Memory B cell (primary cell): ENCODE measurements at regions not wholly inside any gene's neighbourhood (a gene's known extent, or its start where the extent isn't known, plus 50 kb on each side); places are given as distances from the start of the nearest gene placed in this dataset.
A peak's percentile ranks its signal among the peaks of the same experiment; 100 is the strongest.
"Not testable (repeated sequence)": the region's sequence is repeated elsewhere in the genome, so short reads cannot be mapped to it uniquely, and the experiment has no call there.

ENCODE experiments used
- ATAC-seq: fragments of 150-1000 bp; cut with Tn5 transposase; 2 replicates; pipeline ENCODE4 v1.10.0; 2021; ENCODE audit warnings: low read depth, mild to moderate bottlenecking, moderate library complexity
- DNase-seq, 2 donors: peaks; one replicate each; pipeline ENCODE4 v3.0.0; 2022; ENCODE audit warnings: low spot score in 2 of 2
- H3K27ac Mint-ChIP-seq: one replicate; pipeline ENCODE4 v1.8.0; 2022; ENCODE audit warnings: mild to moderate bottlenecking, moderate library complexity, mixed read lengths
- H3K27me3 Mint-ChIP-seq: one replicate; pipeline ENCODE4 v1.8.0; 2022; ENCODE audit warnings: mixed read lengths
- H3K36me3 Mint-ChIP-seq: one replicate; pipeline ENCODE4 v1.8.0; 2022; ENCODE audit warnings: mild to moderate bottlenecking, mixed read lengths
- H3K4me1 Mint-ChIP-seq: one replicate; pipeline ENCODE4 v1.8.0; 2022; ENCODE audit warnings: mixed read lengths
- H3K4me3 Mint-ChIP-seq: one replicate; pipeline ENCODE4 v1.8.0; 2022; ENCODE audit warnings: mild to moderate bottlenecking, moderate library complexity, mixed read lengths
- H3K9me3 Mint-ChIP-seq: one replicate; pipeline ENCODE4 v1.8.0; 2022; ENCODE audit warnings: mixed read lengths

DNA sequence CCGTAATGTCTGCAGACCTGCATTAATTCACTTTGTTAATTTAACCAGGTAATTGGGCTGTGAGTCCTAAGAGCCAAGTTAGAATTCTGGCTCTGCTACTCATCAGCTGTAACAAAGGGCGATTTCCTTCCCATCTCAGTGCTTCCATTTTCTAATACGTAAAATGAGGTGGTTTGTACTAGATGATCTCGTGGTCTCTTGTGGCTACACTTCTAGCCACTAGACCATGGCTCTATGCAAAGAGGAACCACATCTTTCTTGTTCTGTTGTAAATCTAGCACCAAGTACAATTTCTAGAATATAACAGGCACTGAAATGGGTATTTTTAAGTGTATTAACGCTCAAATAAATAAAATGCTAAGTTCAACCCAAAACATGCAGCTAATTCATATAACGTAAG lies 174.4 kb upstream of the THBS1 start:
- no peak overlapping the region for H3K4me3 Mint-ChIP-seq
- H3K27me3 Mint-ChIP-seq = no peaks in the 10 kb centered on the region
- no peaks in the 10 kb centered on the region for H3K36me3 Mint-ChIP-seq
- no peak overlapping the region for H3K27ac Mint-ChIP-seq
- ATAC-seq (no peak), DNase-seq (no peak)
- no peaks in the 10 kb centered on the region for H3K4me1 Mint-ChIP-seq
- peaks cover 5% of the 10 kb centered on the region for H3K9me3 Mint-ChIP-seq

DNA sequence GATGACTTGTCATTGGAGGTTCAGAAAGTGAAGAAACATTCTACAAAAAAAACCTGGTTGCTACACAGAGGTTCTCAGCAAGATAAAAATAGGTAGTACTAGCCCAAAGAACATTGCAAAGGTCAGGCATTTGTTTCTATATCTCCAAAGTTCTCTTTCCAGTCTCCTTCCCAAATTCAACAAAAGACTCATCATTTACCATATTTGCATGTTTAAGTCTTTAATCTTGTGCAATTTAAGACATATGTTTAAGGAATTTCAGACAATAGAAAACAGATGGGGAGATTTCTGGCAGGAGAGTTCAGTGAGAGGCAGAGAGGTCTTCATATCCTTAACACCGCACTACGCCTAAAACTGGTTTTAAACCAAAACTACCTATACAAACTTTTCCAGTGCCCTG lies 173.8 kb upstream of the THBS1 start:
- no peak for DNase-seq
- H3K27me3 Mint-ChIP-seq = no peaks in the 10 kb centered on the region
- no peak overlapping the region for H3K27ac Mint-ChIP-seq
- ATAC-seq = no peak
- no peaks in the 10 kb centered on the region for H3K36me3 Mint-ChIP-seq
- H3K9me3 Mint-ChIP-seq = peaks cover 5% of the 10 kb centered on the region
- H3K4me3 Mint-ChIP-seq = no peak overlapping the region
- H3K4me1 Mint-ChIP-seq = no peaks in the 10 kb centered on the region

DNA sequence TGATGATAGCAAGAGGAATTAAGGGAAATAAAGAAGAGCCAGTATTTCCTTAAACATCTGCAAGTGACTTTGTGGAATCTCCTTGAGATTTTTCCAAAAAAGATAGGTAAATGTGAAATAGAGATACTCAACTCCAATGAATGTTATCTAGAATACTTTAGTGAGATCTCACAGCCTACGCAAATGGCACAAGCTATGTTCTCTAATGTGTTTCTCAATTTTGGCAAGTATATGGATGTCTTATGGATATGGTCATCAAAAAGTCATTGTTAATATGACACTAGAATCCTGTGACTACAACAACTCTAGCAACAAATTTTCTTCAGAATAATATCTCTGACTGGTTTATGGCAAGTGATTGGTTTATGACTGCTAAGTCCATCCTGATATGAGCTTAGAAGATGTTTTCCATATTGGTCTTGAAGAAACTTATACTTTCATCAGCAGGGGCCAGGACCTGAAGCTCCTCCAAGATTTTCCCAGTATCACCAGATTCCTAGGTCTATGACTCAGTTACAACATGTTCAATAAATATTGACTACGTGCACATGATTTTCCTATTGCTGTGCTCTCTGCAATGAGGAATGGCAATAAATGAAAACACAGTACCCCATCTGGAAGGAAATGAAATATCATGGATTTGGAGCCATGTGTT lies 170.9 kb upstream of the THBS1 start:
- Mint-ChIP-seq H3K36me3 (no peaks in the 10 kb centered on the region), H3K27ac (no peak overlapping the region), H3K4me1 (no peaks in the 10 kb centered on the region), H3K4me3 (no peak overlapping the region), H3K9me3 (peaks cover 7% of the 10 kb centered on the region), H3K27me3 (peaks cover 6% of the 10 kb centered on the region)
- no peak for DNase-seq
- no peak for ATAC-seq

DNA sequence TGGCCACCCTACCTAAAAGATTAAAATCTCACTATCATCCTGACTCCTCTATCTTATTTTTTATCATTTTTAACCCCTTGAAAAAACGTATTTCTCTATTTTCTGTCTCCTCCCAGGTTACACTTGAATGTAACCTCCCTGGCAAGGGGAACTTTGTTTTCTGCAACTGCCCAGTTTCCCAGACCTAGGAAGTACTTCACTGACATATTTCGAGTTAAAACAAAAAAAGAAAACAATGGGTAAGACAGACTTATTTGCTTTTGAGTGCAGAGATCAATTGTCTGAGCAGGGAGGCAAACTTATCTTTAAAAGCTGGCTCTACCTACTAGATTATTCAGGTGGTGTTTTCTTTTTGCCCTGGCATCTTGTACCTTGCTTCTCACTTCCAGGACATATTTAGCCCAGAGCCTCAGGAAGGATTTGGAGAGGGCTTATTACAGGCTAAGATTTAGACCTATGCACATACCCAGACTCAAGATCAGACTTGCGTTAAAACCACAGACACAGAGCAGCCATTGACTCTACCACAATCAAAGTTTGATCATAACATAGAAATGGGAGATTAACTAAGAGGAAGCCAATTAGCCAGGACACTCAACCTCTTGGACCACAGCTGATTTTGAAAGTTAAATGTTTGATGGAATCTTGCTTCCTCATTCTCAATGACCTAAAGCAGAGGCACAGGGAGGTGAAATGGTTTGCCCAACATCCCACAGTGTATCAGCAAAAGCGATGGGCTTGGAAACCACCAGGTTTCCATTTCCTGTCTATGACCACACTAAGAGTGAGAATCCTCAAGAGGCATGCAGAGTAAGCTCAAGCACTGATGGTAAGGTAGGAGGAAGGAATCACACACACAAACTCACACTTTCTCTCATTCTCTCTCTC lies 169.5 kb upstream of the THBS1 start:
- Mint-ChIP-seq H3K4me1 (no peaks in the 10 kb centered on the region), H3K27ac (no peak overlapping the region)
- no peak for ATAC-seq

DNA sequence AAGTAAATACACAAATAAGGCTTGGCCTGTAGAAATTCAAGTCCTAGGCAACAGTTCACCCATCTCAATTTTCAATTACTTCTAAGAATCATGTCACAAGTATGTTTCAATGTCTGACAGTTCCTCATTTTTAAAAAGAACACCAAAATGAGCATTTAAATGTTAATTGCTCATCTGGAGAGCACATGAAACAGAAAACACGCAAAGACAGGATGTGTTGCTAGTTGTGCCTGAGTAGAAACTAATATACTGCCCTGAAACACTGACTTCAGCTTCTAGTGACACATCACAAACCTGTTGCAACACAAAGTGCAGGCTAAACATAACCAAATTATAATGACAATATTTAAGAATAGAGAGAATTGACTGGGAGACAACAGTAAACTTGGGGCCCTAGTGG lies 167.3 kb upstream of the THBS1 start:
- DNase-seq (no peak), ATAC-seq (no peak)
- Mint-ChIP-seq H3K27ac (no peak overlapping the region), H3K9me3 (peaks cover 10% of the 10 kb centered on the region), H3K36me3 (no peaks in the 10 kb centered on the region), H3K27me3 (peaks cover 8% of the 10 kb centered on the region), H3K4me1 (no peaks in the 10 kb centered on the region), H3K4me3 (no peak overlapping the region)

More for the DNA sequence above, 169.5 kb upstream of the THBS1 start:
- no peaks in the 10 kb centered on the region for H3K36me3 Mint-ChIP-seq
- DNase-seq = no peak
- H3K4me3 Mint-ChIP-seq = no peak overlapping the region
- H3K27me3 Mint-ChIP-seq = peaks cover 6% of the 10 kb centered on the region
- H3K9me3 Mint-ChIP-seq = peaks cover 7% of the 10 kb centered on the region

DNA sequence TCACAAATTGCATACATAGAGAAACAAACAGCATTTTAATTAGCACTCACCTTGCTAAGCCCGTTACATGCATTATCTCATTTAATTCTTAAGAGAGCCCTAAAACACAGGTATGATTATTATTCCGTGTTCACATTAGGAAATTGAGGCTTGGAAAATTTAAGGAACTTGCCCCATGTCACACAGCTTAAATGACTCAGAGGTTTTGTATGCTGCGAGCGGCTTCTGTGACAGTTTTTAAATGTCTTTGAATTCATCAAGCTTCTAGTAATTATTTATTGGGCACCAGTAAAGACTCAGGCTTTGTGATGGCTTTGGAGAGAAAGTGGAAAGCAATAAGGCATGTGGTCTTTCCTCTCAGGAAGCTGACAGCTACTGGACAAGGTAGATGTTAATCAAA lies 166.7 kb upstream of the THBS1 start:
- H3K4me1 Mint-ChIP-seq = no peaks in the 10 kb centered on the region
- H3K4me3 Mint-ChIP-seq = no peak overlapping the region
- ATAC-seq (no peak), DNase-seq (no peak)
- no peaks in the 10 kb centered on the region for H3K36me3 Mint-ChIP-seq
- H3K9me3 Mint-ChIP-seq = peaks cover 10% of the 10 kb centered on the region
- H3K27me3 Mint-ChIP-seq = peaks cover 8% of the 10 kb centered on the region
- H3K27ac Mint-ChIP-seq = no peak overlapping the region

DNA sequence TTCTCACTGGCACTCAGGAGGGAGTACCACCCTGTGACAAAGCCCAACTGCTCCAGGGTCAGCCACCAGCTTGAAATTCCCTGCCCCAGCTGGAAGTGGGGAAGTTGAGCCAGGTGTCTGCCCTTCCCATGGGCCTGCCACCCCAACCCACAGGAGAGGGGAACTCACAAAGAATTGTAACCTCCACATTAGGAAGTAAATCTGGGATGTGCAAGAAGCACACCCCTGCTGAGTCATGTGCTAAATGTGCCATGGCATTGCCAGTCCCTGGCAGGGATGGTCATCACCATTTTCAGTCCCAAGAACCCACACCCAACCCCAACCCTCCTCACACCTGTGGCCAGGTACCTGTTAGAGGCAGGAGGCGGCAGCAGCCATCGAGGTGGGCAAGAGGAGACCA lies 165.2 kb upstream of the THBS1 start:
- ATAC-seq (no peak), DNase-seq (no peak)
- H3K27ac Mint-ChIP-seq = no peak overlapping the region
- no peaks in the 10 kb centered on the region for H3K4me1 Mint-ChIP-seq
- H3K9me3 Mint-ChIP-seq = peaks cover 8% of the 10 kb centered on the region
- no peak overlapping the region for H3K4me3 Mint-ChIP-seq
- H3K36me3 Mint-ChIP-seq = no peaks in the 10 kb centered on the region
- H3K27me3 Mint-ChIP-seq = peaks cover 8% of the 10 kb centered on the region

DNA sequence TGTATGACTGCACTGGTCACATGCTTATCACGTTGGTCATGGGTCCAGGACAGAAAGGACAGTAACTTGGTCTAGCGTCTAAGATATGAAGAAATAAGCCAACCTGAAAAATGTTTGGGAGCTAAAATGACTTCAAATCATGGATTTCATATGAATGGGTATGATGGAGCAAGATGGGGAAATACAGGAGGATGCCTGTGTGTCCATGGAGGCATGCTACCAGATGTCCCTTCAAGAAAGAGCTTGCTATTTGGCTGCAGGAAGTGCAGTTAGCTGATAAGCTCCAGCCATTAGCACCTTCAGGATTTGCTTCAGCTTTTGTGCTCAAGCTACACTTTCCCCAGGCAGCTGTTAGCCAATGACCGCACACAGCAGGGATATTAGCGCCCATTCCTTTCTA lies 164.6 kb upstream of the THBS1 start:
- Mint-ChIP-seq H3K36me3 (no peaks in the 10 kb centered on the region), H3K9me3 (peaks cover 4% of the 10 kb centered on the region), H3K4me3 (no peak overlapping the region), H3K27me3 (peaks cover 8% of the 10 kb centered on the region), H3K4me1 (no peaks in the 10 kb centered on the region), H3K27ac (no peak overlapping the region)
- ATAC-seq = no peak
- DNase-seq = no peak

DNA sequence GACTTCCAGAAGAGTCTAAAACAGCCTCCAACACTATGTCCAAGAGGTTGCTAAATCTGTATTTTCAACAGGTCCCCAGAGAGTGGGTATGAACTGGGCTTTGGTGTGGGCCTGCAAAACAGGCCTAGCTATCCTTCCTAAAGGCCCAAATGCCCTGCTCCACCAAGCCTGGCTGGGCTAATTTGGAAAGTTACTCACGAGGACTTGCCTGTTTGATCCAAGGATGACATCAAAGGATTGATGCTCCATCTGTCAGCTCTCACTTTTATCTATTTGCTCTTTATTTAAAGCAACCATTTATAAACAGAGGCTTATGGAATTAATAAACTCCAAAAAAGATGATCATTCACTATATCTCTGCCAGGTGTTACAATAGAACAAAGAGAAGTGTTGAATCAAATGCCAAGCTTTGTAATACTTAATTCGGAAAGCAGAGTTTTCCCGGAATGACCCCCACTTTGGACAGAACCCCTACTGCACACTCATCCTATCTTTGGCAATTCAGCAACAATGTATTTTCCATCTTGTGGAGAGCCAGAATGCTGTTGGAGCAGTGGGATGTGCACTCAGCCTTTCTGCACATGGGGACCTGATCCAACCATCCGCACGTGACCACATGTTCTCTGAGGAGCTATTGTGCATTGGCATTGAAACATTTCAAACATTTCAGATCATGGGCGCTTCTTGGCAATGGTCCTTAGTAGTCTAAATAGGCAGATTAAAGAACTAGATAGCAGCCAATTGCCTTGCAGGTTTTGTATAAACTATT lies 163.3 kb upstream of the THBS1 start:
- no peak for DNase-seq
- H3K27me3 Mint-ChIP-seq = peaks cover 7% of the 10 kb centered on the region
- H3K36me3 Mint-ChIP-seq = no peaks in the 10 kb centered on the region

DNA sequence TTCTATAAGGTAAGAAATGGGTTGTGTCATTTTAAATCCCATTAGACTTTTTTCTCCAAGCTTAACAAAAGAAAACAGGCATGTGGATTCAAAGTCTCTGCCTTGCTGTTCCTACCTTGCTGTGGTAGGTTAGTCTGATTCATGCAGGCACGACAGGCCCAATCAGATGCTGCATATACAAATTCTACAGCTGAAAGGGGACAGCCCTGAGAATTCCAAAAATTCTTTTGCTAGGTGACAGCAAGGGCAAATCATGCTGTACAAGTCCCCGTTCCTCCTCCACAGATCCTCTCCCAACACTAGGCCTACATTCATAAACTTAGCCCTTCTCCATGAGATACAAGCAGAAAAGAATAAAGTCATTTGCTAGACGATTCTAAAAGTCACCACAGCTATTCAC lies 161.2 kb upstream of the THBS1 start:
- DNase-seq (no peak), ATAC-seq (no peak)
- peaks cover 4% of the 10 kb centered on the region for H3K27me3 Mint-ChIP-seq
- no peak overlapping the region for H3K4me3 Mint-ChIP-seq
- H3K27ac Mint-ChIP-seq = no peak overlapping the region
- H3K4me1 Mint-ChIP-seq = no peaks in the 10 kb centered on the region
- H3K36me3 Mint-ChIP-seq = no peaks in the 10 kb centered on the region
- peaks cover 3% of the 10 kb centered on the region for H3K9me3 Mint-ChIP-seq

More for the DNA sequence above, 163.3 kb upstream of the THBS1 start:
- Mint-ChIP-seq H3K4me3 (no peak overlapping the region), H3K4me1 (no peaks in the 10 kb centered on the region), H3K27ac (no peak overlapping the region), H3K9me3 (peaks cover 3% of the 10 kb centered on the region)
- ATAC-seq = no peak

DNA sequence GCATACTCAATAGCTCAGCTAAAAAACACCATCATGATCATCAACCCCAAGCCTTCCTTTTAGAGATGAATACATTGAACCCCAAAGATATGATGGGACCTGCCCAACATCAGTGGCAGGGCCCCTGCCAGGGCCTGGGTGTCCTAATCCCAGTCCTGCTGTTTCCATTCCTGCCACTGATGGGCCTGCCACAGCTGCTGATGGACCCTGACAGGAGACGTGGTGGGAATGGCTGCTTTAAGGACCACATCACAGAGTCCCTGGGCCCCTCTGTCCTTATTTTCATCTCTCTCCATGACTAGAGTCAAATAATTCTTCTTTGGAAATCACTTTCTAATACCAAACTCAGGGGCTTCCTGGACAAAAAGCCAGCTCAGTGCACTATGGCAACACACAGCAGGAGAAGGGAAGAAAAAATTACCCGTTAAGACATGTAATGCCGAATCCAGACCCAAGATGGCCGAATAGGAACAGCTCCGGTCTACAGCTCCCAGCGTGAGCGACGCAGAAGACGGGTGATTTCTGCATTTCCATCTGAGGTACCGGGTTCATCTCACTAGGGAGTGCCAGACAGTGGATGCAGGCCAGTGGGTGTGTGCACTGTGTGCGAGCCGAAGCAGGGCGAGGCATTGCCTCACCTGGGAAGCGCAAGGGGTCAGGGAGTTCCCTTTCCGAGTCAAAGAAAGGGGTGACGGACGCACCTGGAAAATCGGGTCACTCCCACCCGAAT lies 160.6 kb upstream of the THBS1 start:
- DNase-seq, H3K27me3 Mint-ChIP-seq, H3K36me3 Mint-ChIP-seq, H3K4me1 Mint-ChIP-seq, ATAC-seq, H3K4me3 Mint-ChIP-seq, H3K9me3 Mint-ChIP-seq, H3K27ac Mint-ChIP-seq: not testable (repeated sequence)

DNA sequence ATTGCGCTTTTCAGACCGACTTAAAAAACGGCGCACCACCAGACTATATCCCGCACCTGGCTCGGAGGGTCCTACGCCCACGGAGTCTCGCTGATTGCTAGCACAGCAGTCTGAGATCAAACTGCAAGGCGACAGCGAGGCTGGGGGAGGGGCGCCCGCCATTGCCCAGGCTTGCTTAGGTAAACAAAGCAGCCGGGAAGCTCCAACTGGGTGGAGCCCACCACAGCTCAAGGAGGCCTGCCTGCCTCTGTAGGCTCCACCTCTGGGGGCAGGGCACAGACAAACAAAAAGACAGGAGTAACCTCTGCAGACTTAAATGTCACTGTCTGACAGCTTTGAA lies 160.1 kb upstream of the THBS1 start:
- ATAC-seq, H3K4me3 Mint-ChIP-seq, H3K4me1 Mint-ChIP-seq, H3K27me3 Mint-ChIP-seq, H3K27ac Mint-ChIP-seq, H3K9me3 Mint-ChIP-seq, DNase-seq, H3K36me3 Mint-ChIP-seq: not testable (repeated sequence)

DNA sequence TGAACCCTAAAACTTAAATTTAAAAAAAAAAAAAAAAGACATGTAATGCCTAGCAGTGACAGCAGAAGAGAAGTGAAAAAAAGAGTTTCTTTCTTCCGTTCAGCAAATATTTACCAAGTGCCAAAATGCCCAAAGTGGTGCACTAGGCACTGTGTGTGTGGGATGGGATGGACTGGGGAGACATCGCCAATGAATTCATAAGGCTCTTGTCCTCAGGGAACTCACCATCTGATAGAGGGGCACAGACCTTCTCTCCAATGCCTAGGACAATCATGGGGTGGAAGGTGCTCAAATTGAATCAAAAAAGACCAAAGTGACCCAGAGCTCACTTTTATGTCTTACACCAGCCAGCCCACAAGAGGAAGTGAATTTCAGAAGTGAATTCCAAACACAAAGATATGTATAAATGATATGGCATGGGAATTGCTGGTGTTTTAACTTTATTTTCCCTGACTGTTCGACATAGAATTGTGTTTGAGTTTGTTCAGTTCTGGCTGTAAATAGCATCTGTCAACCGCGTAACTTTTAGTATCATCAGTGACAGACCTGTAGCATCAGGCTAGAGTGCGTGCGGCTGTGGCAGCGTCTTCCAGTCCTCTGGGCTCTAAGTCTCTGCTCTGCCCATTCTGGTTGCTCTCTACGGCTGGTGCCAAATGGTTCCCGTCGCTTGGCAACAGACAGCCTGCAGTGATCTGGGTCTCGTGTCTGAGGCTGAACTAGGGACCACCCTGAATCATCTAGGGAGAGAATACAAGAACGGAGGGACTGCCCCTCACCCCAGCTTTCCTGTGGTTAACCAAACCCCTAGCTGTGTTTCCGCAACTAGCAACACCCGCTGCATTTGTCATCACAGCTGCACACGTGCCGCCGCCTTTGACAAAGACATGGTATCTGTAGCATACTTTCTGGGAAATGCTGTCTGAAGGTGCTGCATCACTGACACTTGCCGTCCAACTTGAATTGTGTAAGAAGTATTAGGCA lies 154.0 kb upstream of the THBS1 start:
- Mint-ChIP-seq H3K4me1 (no peaks in the 10 kb centered on the region), H3K27ac (no peak overlapping the region)
- no peak for DNase-seq

More for the DNA sequence above, 154.0 kb upstream of the THBS1 start:
- ATAC-seq = peak; percentile 27
- Mint-ChIP-seq H3K9me3 (no peaks in the 10 kb centered on the region), H3K27me3 (no peaks in the 10 kb centered on the region), H3K36me3 (no peaks in the 10 kb centered on the region), H3K4me3 (no peak overlapping the region)
